GM12878 (cell line): ENCODE measurements at regions not wholly inside any gene's neighbourhood (a gene's known extent, or its start where the extent isn't known, plus 50 kb on each side); places are given as distances from the start of the nearest gene placed in this dataset.
"Not testable (repeated sequence)": the region's sequence is repeated elsewhere in the genome, so short reads cannot be mapped to it uniquely, and the experiment has no call there.

Experiments
- ATAC-seq: fragments of 200-7000 bp; cut with Tn5 transposase; 3 replicates; pipeline ENCODE4 v1.9.1; 2020; ENCODE audit warnings: mild to moderate bottlenecking, moderate library complexity
- BruUV-seq: library from RNA; stranded (reverse); fragments of 400-500 nt; replicated peaks from 2 replicates; lab custom pipeline; 2021; lab: Mats Ljungman, UMichigan
- CTCF ChIA-PET: fragments of 300-600 bp; sonication (Branson Sonifier 250); formaldehyde crosslinking; extraction: SDS; loops from one replicate; lab custom pipeline; 2021; ENCODE audit warnings: inconsistent platforms; lab: Yijun Ruan, JAX
- POLR2A ChIA-PET: fragments of 350-600 bp; formaldehyde crosslinking; extraction: SDS; loops from one replicate; lab custom pipeline; 2021; ENCODE audit warnings: inconsistent platforms; lab: Charles Lee
- RAD21 ChIA-PET: fragments of 300-600 bp; sonication (Branson Sonifier 250); formaldehyde crosslinking; loops from one replicate; lab custom pipeline; 2023; ENCODE audit warnings: antibody characterized with exemption; ENCODE audit not compliant: unreplicated experiment; lab: Charles Lee
- SMC1A ChIA-PET: fragments of 300-600 bp; sonication (Branson Sonifier 250); formaldehyde crosslinking; loops from one replicate; lab custom pipeline; 2023; ENCODE audit not compliant: unreplicated experiment, uncharacterized antibody; lab: Charles Lee
- DNase-seq: peaks from one replicate; pipeline ENCODE4 v3.0.0-alpha.2; 2011; ENCODE audit warnings: low read depth, low spot score
- FAIRE-seq: peaks from 3 replicates; lab custom pipeline; 2011; peaks lifted over from hg19 to GRCh38; lab: Jason Lieb, UNC
- H2AFZ ChIP-seq: 2 replicates; pipeline ENCODE4 v1.6.0; 2011; ENCODE audit warnings: low read depth, low read length, control low read depth; ENCODE audit not compliant: control insufficient read depth
- H3K27ac ChIP-seq: 2 replicates; pipeline ENCODE4 v1.5.1; 2011; ENCODE audit warnings: control low read depth; ENCODE audit not compliant: control insufficient read depth, insufficient read depth
- H3K27me3 ChIP-seq, 2 experiments: replicated peaks in 1 of 2; 2 replicates each; pipeline versions ENCODE4 v1.6.0 to v1.6.1; 2011; ENCODE audit warnings: low read length in 1 of 2; ENCODE audit not compliant: control insufficient read depth in 2 of 2, insufficient read depth in 2 of 2
- H3K36me3 ChIP-seq, 2 experiments: 2 replicates each; pipeline ENCODE4 v1.5.1; 2011; ENCODE audit warnings: low read length in 1 of 2; ENCODE audit not compliant: control insufficient read depth in 2 of 2, insufficient read depth in 2 of 2
- H3K4me1 ChIP-seq: 2 replicates; pipeline ENCODE4 v1.6.1; 2011; ENCODE audit warnings: mild to moderate bottlenecking, low read length, moderate library complexity, mixed read lengths; ENCODE audit not compliant: control insufficient read depth, insufficient read depth
- H3K4me2 ChIP-seq: 2 replicates; pipeline ENCODE4 v1.6.0; 2011; ENCODE audit warnings: control low read depth; ENCODE audit not compliant: control insufficient read depth, insufficient read depth
- H3K4me3 ChIP-seq: fragments of 200-600 bp; sonication (generic); 2 replicates; pipeline ENCODE4 v1.5.1; 2016
- H3K79me2 ChIP-seq: 2 replicates; pipeline ENCODE4 v1.6.0; 2011; ENCODE audit warnings: low read length; ENCODE audit not compliant: control insufficient read depth, insufficient read depth
- H3K9ac ChIP-seq: 2 replicates; pipeline ENCODE4 v1.8.0; 2011; ENCODE audit warnings: low read length, control low read depth, mixed read lengths; ENCODE audit not compliant: control insufficient read depth, insufficient read depth
- H3K9me3 ChIP-seq: replicated peaks from 3 replicates; pipeline ENCODE4 v1.5.1; 2011; ENCODE audit warnings: mild to moderate bottlenecking, low read length; ENCODE audit not compliant: control insufficient read depth, insufficient read depth
- H4K20me1 ChIP-seq: 2 replicates; pipeline ENCODE4 v1.6.0; 2011; ENCODE audit not compliant: control insufficient read depth, insufficient read depth
- BMI1 ChIP-seq: fragments of 450-650 bp; IDR thresholded peaks from 2 replicates; pipeline ENCODE4 v1.6.1; 2016; ENCODE audit warnings: mild to moderate bottlenecking, moderate library complexity, borderline replicate concordance
- POU2F2 ChIP-seq: IDR thresholded peaks from 3 replicates; pipeline ENCODE4 v1.6.1; 2011; ENCODE audit warnings: low read depth, mild to moderate bottlenecking, low read length, borderline replicate concordance
- RBBP5 ChIP-seq: fragments of 200-600 bp; sonication (generic); conservative IDR thresholded peaks from 2 replicates; pipeline ENCODE4 v1.6.1; 2016
- RCOR1 ChIP-seq: conservative IDR thresholded peaks from 2 replicates; pipeline ENCODE4 v1.6.1; 2012; ENCODE audit warnings: low read depth, low read length, improper control_type of control experiment
- SMARCA5 ChIP-seq: fragments of 450-650 bp; IDR thresholded peaks from 2 replicates; pipeline ENCODE4 v1.6.1; 2017; ENCODE audit warnings: mild to moderate bottlenecking
- ZNF207 ChIP-seq: fragments of 450-650 bp; IDR thresholded peaks from 2 replicates; pipeline ENCODE4 v1.6.1; 2014; ENCODE audit warnings: antibody characterized with exemption, mild to moderate bottlenecking, borderline replicate concordance
- ZNF687 ChIP-seq: fragments of 450-650 bp; IDR thresholded peaks from 2 replicates; pipeline ENCODE4 v1.6.1; 2017; ENCODE audit warnings: mild to moderate bottlenecking, moderate library complexity
- WGBS: methylation state at CpG from one replicate; pipeline ENCODE4 v1.1.6; 2016; ENCODE audit warnings: low lambda C conversion rate; ENCODE audit not compliant: insufficient replicate concordance, insufficient coverage; ENCODE audit errors: missing lambda C conversion rate; 5-methylcytosine and 5-hydroxymethylcytosine counted together
- in situ Hi-C: fragments of 300-500 bp; cut with MboI; formaldehyde crosslinking; loops from 9 replicates; pipeline ENCODE4 v1.14.3; 2018; ENCODE audit warnings: mixed read lengths
- intact Hi-C: fragments of 100-400 bp; cut with micrococcal nuclease; formaldehyde crosslinking; loops from one replicate; pipeline ENCODE4 v1.14.2; 2022; ENCODE audit not compliant: unreplicated experiment

- DNase-seq, result no peak
- Histone ChIP-seq H3K27ac (no peak overlapping the region), H3K36me3 (no peaks in the 10 kb centered on the region), H2AFZ (no peak overlapping the region), H3K79me2 (no peaks in the 10 kb centered on the region), H4K20me1 (no peaks in the 10 kb centered on the region), H3K9me3 (no peaks in the 10 kb centered on the region), H3K9ac (no peak overlapping the region), H3K4me1 (no peaks in the 10 kb centered on the region), H3K27me3 (no peaks in the 10 kb centered on the region), H3K4me3 (no peak overlapping the region), H3K4me2 (no peak overlapping the region)
- intact Hi-C loops, result no loop called here
- BruUV-seq, result no TSS peak
- ChIA-PET POLR2A (no interaction called here), SMC1A (no interaction called here), CTCF (no interaction called here), RAD21 (no interaction called here)
- 27% methylated on average over 4 of the region's 4 CpGs for WGBS
- FAIRE-seq, result no peak
- TF ChIP-seq POU2F2, result no peak
- no peak for TF ChIP-seq BMI1
- no peak for TF ChIP-seq RBBP5
- TF ChIP-seq ZNF687, result no peak
- in situ Hi-C loops, result no loop called here
- ATAC-seq, result no peak
Measured at GRCh38 chr4:177191586-177191985, 118.1 kb upstream of the NEIL3 start.

- FAIRE-seq (no peak), ATAC-seq (no peak)
- CTCF ChIA-PET, result no interaction called here
- BruUV-seq, result no TSS peak
- WGBS, result 23% methylated on average over 7 of the region's 7 CpGs
- Histone ChIP-seq H3K79me2 (no peaks in the 10 kb centered on the region), H3K4me1 (no peaks in the 10 kb centered on the region), H3K9ac (no peak overlapping the region), H3K4me3 (no peak overlapping the region), H3K4me2 (no peak overlapping the region), H4K20me1 (no peaks in the 10 kb centered on the region), H2AFZ (no peak overlapping the region), H3K36me3 (no peaks in the 10 kb centered on the region)
- intact Hi-C loops, result no loop called here
- SMC1A ChIA-PET, result no interaction called here
- in situ Hi-C loops, result no loop called here
- RAD21 ChIA-PET, result no interaction called here
- POLR2A ChIA-PET, result no interaction called here
- TF ChIP-seq SMARCA5, result no peak
- TF ChIP-seq ZNF207, result no peak
- no peak for TF ChIP-seq RCOR1
- TF ChIP-seq, all 136 proteins: peak for 0
- H3K27ac ChIP-seq, result no peak overlapping the region
- H3K27me3 ChIP-seq, result no peaks in the 10 kb centered on the region
- DNase-seq, result no peak
- no peaks in the 10 kb centered on the region for H3K9me3 ChIP-seq
Measured at GRCh38 chr4:177191991-177192390, 117.7 kb upstream of the NEIL3 start.

GRCh38 chr4:177193024-177193715 lies 116.5 kb upstream of the NEIL3 start:
- H3K9ac ChIP-seq, H4K20me1 ChIP-seq, BruUV-seq, H3K79me2 ChIP-seq, H3K27ac ChIP-seq, SMC1A ChIA-PET, H3K4me2 ChIP-seq, H3K4me3 ChIP-seq, CTCF ChIA-PET, POLR2A ChIA-PET, ATAC-seq, H3K36me3 ChIP-seq, H3K27me3 ChIP-seq, in situ Hi-C loops, RAD21 ChIA-PET, H3K4me1 ChIP-seq, H2AFZ ChIP-seq, H3K9me3 ChIP-seq, DNase-seq, FAIRE-seq, intact Hi-C loops: not testable (repeated sequence)
- 80% methylated on average over 31 of the region's 47 CpGs for WGBS
